SK-N-SH (cell line): ENCODE measurements at regions not wholly inside any gene's neighbourhood (a gene's known extent, or its start where the extent isn't known, plus 50 kb on each side); places are given as distances from the start of the nearest gene placed in this dataset.

ENCODE experiments used
- CTCF ChIA-PET: fragments of 300-600, 350-600 bp; formaldehyde crosslinking; extraction: SDS; loops from one replicate; lab custom pipeline; 2021; lab: Yijun Ruan, JAX
- POLR2A ChIA-PET: fragments of 350-600 bp; sonication (Branson Sonifier 250); formaldehyde crosslinking; extraction: SDS; loops from one replicate; lab custom pipeline; 2020; ENCODE audit warnings: antibody characterized with exemption, inconsistent platforms; lab: Yijun Ruan, JAX
- DNase-seq: peaks from one replicate; pipeline ENCODE4 v3.0.0; 2012
- H2AFZ ChIP-seq: fragments of 200-600 bp; sonication (generic); 2 replicates; pipeline ENCODE4 v1.8.1; 2016; ENCODE audit warnings: antibody characterized with exemption, mild to moderate bottlenecking, low read depth
- H3F3A ChIP-seq: fragments of 200-600 bp; sonication (generic); replicated peaks from 2 replicates; pipeline ENCODE3; 2016; ENCODE audit warnings: antibody characterized with exemption, mild to moderate bottlenecking; ENCODE audit not compliant: insufficient read depth
- H3K27ac ChIP-seq, 2 experiments: fragments of 200-500 bp in 1 of 2; fragments of 200-600 bp in 1 of 2; sonication (Bioruptor generic) in 1 of 2; sonication (generic), shearing (Covaris generic) in 1 of 2; 2 replicates each; pipeline versions ENCODE4 v1.5.1 to v1.6.1; 2014 to 2016; ENCODE audit warnings: low read depth in 2 of 2, inconsistent platforms in 1 of 2, low read length in 1 of 2, mild to moderate bottlenecking in 1 of 2, mixed read lengths in 1 of 2
- H3K27me3 ChIP-seq: fragments of 200-600 bp; sonication (generic), shearing (Covaris generic); 2 replicates; pipeline ENCODE4 v1.6.1; 2016; ENCODE audit warnings: mixed run types; ENCODE audit not compliant: insufficient read depth
- H3K36me3 ChIP-seq, 2 experiments: fragments of 200-500 bp in 1 of 2; fragments of 200-600 bp in 1 of 2; sonication (Bioruptor generic) in 1 of 2; sonication (generic) in 1 of 2; replicated peaks in 1 of 2; 2 replicates each; pipeline versions ENCODE3 to v1.5.1; 2014 to 2016; ENCODE audit warnings: low read length in 1 of 2, mild to moderate bottlenecking in 1 of 2; ENCODE audit not compliant: insufficient read depth in 2 of 2, control insufficient read depth in 1 of 2
- H3K4me1 ChIP-seq, 2 experiments: fragments of 200-500 bp in 1 of 2; fragments of 200-600 bp in 1 of 2; sonication (Bioruptor generic) in 1 of 2; sonication (generic), shearing (Covaris generic) in 1 of 2; 2 replicates each; pipeline versions ENCODE4 v1.5.1 to v1.6.1; 2014 to 2016; ENCODE audit warnings: low read depth in 1 of 2, low read length in 1 of 2, mixed run types in 1 of 2; ENCODE audit not compliant: insufficient read depth in 2 of 2, control insufficient read depth in 1 of 2
- H3K4me2 ChIP-seq: fragments of 200-600 bp; sonication (generic), shearing (Covaris generic); 2 replicates; pipeline ENCODE4 v1.6.1; 2017; ENCODE audit warnings: mixed run types
- H3K4me3 ChIP-seq, 2 experiments: fragments of 200-500 bp in 1 of 2; fragments of 200-600 bp in 1 of 2; sonication (Bioruptor generic) in 1 of 2; sonication (generic), shearing (Covaris generic) in 1 of 2; 2 replicates each; pipeline versions ENCODE4 v1.5.1 to v1.8.1; 2014 to 2016; ENCODE audit warnings: low read depth in 2 of 2, inconsistent platforms in 1 of 2, low read length in 1 of 2, mild to moderate bottlenecking in 1 of 2, mixed read lengths in 1 of 2, moderate library complexity in 1 of 2
- H3K79me2 ChIP-seq: fragments of 200-600 bp; sonication (generic); 2 replicates; pipeline ENCODE4 v1.8.1; 2017; ENCODE audit warnings: mild to moderate bottlenecking; ENCODE audit not compliant: insufficient read depth
- H3K9ac ChIP-seq: fragments of 200-600 bp; sonication (generic); 2 replicates; pipeline ENCODE4 v1.6.1; 2017; ENCODE audit warnings: mixed run types
- H3K9me2 ChIP-seq: fragments of 200-600 bp; sonication (generic); 2 replicates; pipeline ENCODE4 v1.6.1; 2017; ENCODE audit warnings: mixed run types
- H3K9me3 ChIP-seq: fragments of 200-600 bp; sonication (generic); 2 replicates; pipeline ENCODE4 v1.6.1; 2017; ENCODE audit warnings: mixed run types, mild to moderate bottlenecking, moderate library complexity
- H4K20me1 ChIP-seq: fragments of 200-600 bp; sonication (generic); 2 replicates; pipeline ENCODE4 v1.6.1; 2017; ENCODE audit warnings: mild to moderate bottlenecking, mixed run types; ENCODE audit not compliant: insufficient read depth
- CTCF ChIP-seq: fragments of 200-600 bp; sonication (generic); IDR thresholded peaks from 2 replicates; pipeline ENCODE4 v1.6.1; 2017; ENCODE audit warnings: antibody characterized with exemption, mild to moderate bottlenecking, moderate library complexity
- ELF1 ChIP-seq: IDR thresholded peaks from 2 replicates; pipeline ENCODE4 v1.4.0; 2012
- EP300 ChIP-seq, 2 experiments: IDR thresholded peaks; 2 replicates each; pipeline versions ENCODE4 v1.4.0 to v1.6.1; 2012; ENCODE audit warnings: borderline replicate concordance in 1 of 2, low read depth in 1 of 2, low read length in 1 of 2
- EZH2phosphoT487 ChIP-seq: fragments of 200-600 bp; sonication (generic); IDR thresholded peaks from 2 replicates; pipeline ENCODE4 v1.6.1; 2017; ENCODE audit warnings: low read depth, mixed run types, mild to moderate bottlenecking, antibody characterized with exemption, moderate library complexity, borderline replicate concordance
- FOXJ3 ChIP-seq: sonication (generic); formaldehyde crosslinking; IDR thresholded peaks from 2 replicates; pipeline ENCODE4 v1.5.1; 2020; ENCODE audit warnings: mild to moderate bottlenecking, missing genetic modification reagents
- FOXM1 ChIP-seq: IDR thresholded peaks from 2 replicates; pipeline ENCODE4 v1.4.0; 2012; ENCODE audit warnings: low read depth, mild to moderate bottlenecking
- GABPA ChIP-seq: IDR thresholded peaks from 2 replicates; pipeline ENCODE4 v1.4.0; 2012; ENCODE audit warnings: low read depth, mild to moderate bottlenecking
- JUND ChIP-seq: IDR thresholded peaks from 2 replicates; pipeline ENCODE4 v1.4.0; 2012
- MAX ChIP-seq: IDR thresholded peaks from 2 replicates; pipeline ENCODE4 v1.4.0; 2012; ENCODE audit warnings: low read depth
- RAD21 ChIP-seq: IDR thresholded peaks from 2 replicates; pipeline ENCODE4 v1.6.1; 2012; ENCODE audit warnings: mild to moderate bottlenecking, low read length
- RCOR1 ChIP-seq: fragments of 150-350 bp; IDR thresholded peaks from 2 replicates; pipeline ENCODE4 v1.6.1; 2017; ENCODE audit warnings: antibody characterized with exemption, low read length
- SMC3 ChIP-seq: IDR thresholded peaks from 2 replicates; pipeline ENCODE4 v1.6.1; 2012; ENCODE audit warnings: low read depth, low read length, improper control_type of control experiment
- TAF1 ChIP-seq: IDR thresholded peaks from 2 replicates; pipeline ENCODE4 v1.6.1; 2012; ENCODE audit warnings: low read depth, mild to moderate bottlenecking, low read length, moderate library complexity, borderline replicate concordance
- TCF12 ChIP-seq: IDR thresholded peaks from 2 replicates; pipeline ENCODE4 v1.4.0; 2012
- TEAD4 ChIP-seq: IDR thresholded peaks from 2 replicates; pipeline ENCODE4 v1.4.0; 2012; ENCODE audit warnings: mild to moderate bottlenecking, borderline replicate concordance; ENCODE audit not compliant: insufficient read depth
- USF1 ChIP-seq: IDR thresholded peaks from 2 replicates; pipeline ENCODE4 v1.4.0; 2012; ENCODE audit warnings: low read depth, borderline replicate concordance
- USF2 ChIP-seq: fragments of 150-350 bp; IDR thresholded peaks from 2 replicates; pipeline ENCODE4 v1.6.1; 2017; ENCODE audit warnings: antibody characterized with exemption, low read length, low read depth, borderline replicate concordance
- YY1 ChIP-seq: IDR thresholded peaks from 2 replicates; pipeline ENCODE4 v1.4.0; 2012; ENCODE audit warnings: low read depth, mild to moderate bottlenecking
- WGBS: methylation state at CpG from one replicate; pipeline ENCODE4 v1.1.6; 2017; ENCODE audit warnings: low lambda C conversion rate; 5-methylcytosine and 5-hydroxymethylcytosine counted together

GRCh38 chr1:60488847-60489246, 415.3 kb upstream of the C1orf87 start:
- Histone ChIP-seq H3K4me1 (no peaks in the 10 kb centered on the region), H3K27me3 (no peaks in the 10 kb centered on the region), H2AFZ (no peak overlapping the region)
- TF ChIP-seq JUND: no peak
- TF ChIP-seq, all 33 proteins: peak for 0
- Histone ChIP-seq H4K20me1 (no peaks in the 10 kb centered on the region), H3K9me2 (no peaks in the 10 kb centered on the region), H3K4me2 (no peak overlapping the region), H3K9me3 (no peaks in the 10 kb centered on the region), H3K9ac (no peak overlapping the region), H3K27ac (no peak overlapping the region), H3K36me3 (no peaks in the 10 kb centered on the region), H3K79me2 (no peaks in the 10 kb centered on the region), H3K4me3 (no peak overlapping the region), H3F3A (no peaks in the 10 kb centered on the region)
- POLR2A ChIA-PET: no interaction called here
- no peak for DNase-seq
- CTCF ChIA-PET: interaction anchor here (0.5 to 1.0 kb wide), 3 partner anchors 15 to 1513 kb away, joined by 3 read pairs; no protein-coding TSS in a partner anchor

- no peaks in the 10 kb centered on the region for H3K79me2 ChIP-seq
- H3F3A ChIP-seq: no peaks in the 10 kb centered on the region
- CTCF ChIA-PET: no interaction called here
- no peak overlapping the region for H3K9ac ChIP-seq
- H3K9me2 ChIP-seq: no peaks in the 10 kb centered on the region
- no peaks in the 10 kb centered on the region for H4K20me1 ChIP-seq
- POLR2A ChIA-PET: no interaction called here
- no peak for DNase-seq
- 24% methylated on average over 3 of the region's 3 CpGs for WGBS
- TF ChIP-seq EZH2phosphoT487 (no peak), USF1 (no peak), ELF1 (no peak), JUND (no peak), GABPA (no peak), USF2 (no peak), RAD21 (no peak), MAX (no peak)
- H3K36me3 ChIP-seq: no peaks in the 10 kb centered on the region
- no peak overlapping the region for H3K4me3 ChIP-seq
- H3K27ac ChIP-seq: no peak overlapping the region
- H3K4me2 ChIP-seq: no peak overlapping the region
- no peaks in the 10 kb centered on the region for H3K27me3 ChIP-seq
- H3K4me1 ChIP-seq: no peaks in the 10 kb centered on the region
- H2AFZ ChIP-seq: no peak overlapping the region
- H3K9me3 ChIP-seq: no peaks in the 10 kb centered on the region
Measured at GRCh38 chr1:60487565-60488345, 414.2 kb upstream of the C1orf87 start.

- CTCF ChIA-PET: no interaction called here
- no peak overlapping the region for H3K9ac ChIP-seq
- H4K20me1 ChIP-seq: no peaks in the 10 kb centered on the region
- POLR2A ChIA-PET: no interaction called here
- H3K27ac ChIP-seq: no peak overlapping the region
- H3K4me1 ChIP-seq: no peaks in the 10 kb centered on the region
- 0 out of 2 replicates have a peak, but pooled peaks cover 3% of the 10 kb centered on the region for H3K9me3 ChIP-seq
- H3K4me3 ChIP-seq: no peak overlapping the region
- no peaks in the 10 kb centered on the region for H3K27me3 ChIP-seq
- TF ChIP-seq TAF1 (no peak), TCF12 (no peak), TEAD4 (no peak), USF2 (no peak), CTCF (no peak), FOXJ3 (CRISPR knock-in tag) (no peak), EP300 (IDR thresholded peaks at IDR 0.05; ENCODE audit: borderline replicate concordance in 1 of 2, low read depth in 1 of 2, low read length in 1 of 2) (no peak), YY1 (no peak), FOXM1 (no peak), RCOR1 (no peak), GABPA (no peak), SMC3 (no peak)
- DNase-seq: no peak
- WGBS: 28% methylated on average over 3 of the region's 3 CpGs
- no peaks in the 10 kb centered on the region for H3K79me2 ChIP-seq
- no peak overlapping the region for H2AFZ ChIP-seq
- no peaks in the 10 kb centered on the region for H3K36me3 ChIP-seq
- H3K4me2 ChIP-seq: no peak overlapping the region
- no peaks in the 10 kb centered on the region for H3F3A ChIP-seq
- H3K9me2 ChIP-seq: no peaks in the 10 kb centered on the region
Measured at GRCh38 chr1:60483509-60483908, 409.9 kb upstream of the C1orf87 start.
